Left ventricle myocardium inferior (tissue), 1 donor: ENCODE measurements at regions not wholly inside any gene's neighbourhood (a gene's known extent, or its start where the extent isn't known, plus 50 kb on each side); places are given as distances from the start of the nearest gene placed in this dataset.

Source experiments
- DNase-seq: peaks from one replicate; pipeline ENCODE4 v3.0.0-alpha.2; 2020
- H3K27ac ChIP-seq: fragments of 200-600 bp; replicated peaks from 2 replicates; pipeline ENCODE4 v1.8.0; 2021
- H3K27me3 ChIP-seq: fragments of 200-600 bp; 2 replicates; pipeline ENCODE4 v1.8.0; 2021; ENCODE audit warnings: low read depth
- H3K36me3 ChIP-seq: fragments of 200-600 bp; 2 replicates; pipeline ENCODE4 v1.8.0; 2021
- H3K4me1 ChIP-seq: fragments of 200-600 bp; 2 replicates; pipeline ENCODE4 v1.8.0; 2021
- H3K4me3 ChIP-seq: fragments of 200-600 bp; 2 replicates; pipeline ENCODE4 v1.8.0; 2021; ENCODE audit warnings: mild to moderate bottlenecking, moderate library complexity
- H3K9me3 ChIP-seq: fragments of 200-600 bp; replicated peaks from 2 replicates; pipeline ENCODE4 v1.8.0; 2021
- CTCF ChIP-seq: fragments of 200-600 bp; IDR thresholded peaks from 2 replicates; pipeline ENCODE4 v1.8.0; 2021; ENCODE audit warnings: antibody characterized with exemption, mild to moderate bottlenecking, borderline replicate concordance
- intact Hi-C: fragments of 100-400 bp; cut with micrococcal nuclease; formaldehyde crosslinking; loops from one replicate; pipeline ENCODE4 v1.11.0; 2022
- donor health status: DM: no; HTN: yes; CAD: no; lungs with severe emphysema.

DNA sequence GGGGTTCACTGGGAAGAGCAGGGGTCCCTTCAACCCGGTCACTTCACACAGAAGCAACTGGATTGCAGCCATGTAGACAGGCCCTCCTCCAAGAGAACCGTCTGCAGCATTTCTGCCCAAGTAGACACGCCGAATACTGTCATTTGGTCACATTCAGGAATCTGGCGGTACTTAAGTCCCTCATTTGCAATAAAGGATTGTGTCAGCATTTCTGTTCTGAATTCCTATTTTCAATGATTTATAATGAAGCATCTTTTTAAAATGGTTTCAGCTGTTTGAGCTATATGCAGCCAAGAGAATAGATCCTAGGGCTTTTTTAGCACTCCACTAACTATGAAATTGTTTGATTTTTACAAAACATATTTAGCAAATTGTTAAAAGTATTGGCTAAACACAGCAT lies 143.5 kb upstream of the SOX1 start:
- H3K4me3 ChIP-seq, result no peak overlapping the region
- H3K9me3 ChIP-seq, result no peaks in the 10 kb centered on the region
- intact Hi-C loops, result no loop called here

DNA sequence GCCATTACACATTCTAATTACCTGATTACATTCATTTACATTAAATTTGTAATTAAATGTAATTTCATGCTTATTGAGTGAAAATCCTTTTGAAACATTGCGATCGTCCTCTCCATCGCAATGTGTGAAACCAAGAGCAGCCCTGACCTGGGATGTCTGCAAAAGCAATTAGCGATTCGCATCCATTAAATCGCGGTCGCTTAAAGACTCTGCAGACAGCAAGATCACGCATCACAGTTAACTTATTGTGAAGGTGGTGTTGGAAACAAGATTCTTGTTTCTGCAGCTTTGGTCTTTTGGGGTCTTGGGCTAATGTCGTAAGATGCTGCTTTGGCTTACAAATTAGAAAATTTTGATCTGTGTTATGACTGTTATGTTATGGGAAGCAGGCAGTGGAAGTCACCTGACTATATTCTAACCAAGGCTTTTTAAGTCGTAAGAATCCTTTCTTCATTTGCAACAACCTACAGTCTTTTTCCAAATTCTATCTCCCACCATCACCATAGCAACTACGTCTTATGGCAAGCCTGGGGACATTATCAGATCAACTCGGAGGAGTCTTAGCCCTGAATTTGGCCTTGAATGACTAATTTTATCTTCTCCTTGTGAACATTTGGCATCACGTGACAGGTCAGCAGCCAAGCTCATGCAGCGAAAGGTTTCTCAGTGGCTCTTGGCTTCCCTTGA lies 142.8 kb upstream of the SOX1 start:
- H3K4me3 ChIP-seq, result no peak overlapping the region
- intact Hi-C loops, result no loop called here
- H3K27me3 ChIP-seq, result peaks cover 96% of the 10 kb centered on the region
- H3K4me1 ChIP-seq, result no peaks in the 10 kb centered on the region
- H3K36me3 ChIP-seq, result no peaks in the 10 kb centered on the region
- DNase-seq, result no peak
- H3K27ac ChIP-seq, result no peak overlapping the region
- H3K9me3 ChIP-seq, result no peaks in the 10 kb centered on the region
- TF ChIP-seq CTCF, result no peak

More for the DNA sequence above, 143.5 kb upstream of the SOX1 start:
- no peak for TF ChIP-seq CTCF
- H3K27ac ChIP-seq, result no peak overlapping the region
- no peaks in the 10 kb centered on the region for H3K36me3 ChIP-seq
- H3K27me3 ChIP-seq, result peaks cover 98% of the 10 kb centered on the region
- no peak for DNase-seq
- H3K4me1 ChIP-seq, result no peaks in the 10 kb centered on the region

DNA sequence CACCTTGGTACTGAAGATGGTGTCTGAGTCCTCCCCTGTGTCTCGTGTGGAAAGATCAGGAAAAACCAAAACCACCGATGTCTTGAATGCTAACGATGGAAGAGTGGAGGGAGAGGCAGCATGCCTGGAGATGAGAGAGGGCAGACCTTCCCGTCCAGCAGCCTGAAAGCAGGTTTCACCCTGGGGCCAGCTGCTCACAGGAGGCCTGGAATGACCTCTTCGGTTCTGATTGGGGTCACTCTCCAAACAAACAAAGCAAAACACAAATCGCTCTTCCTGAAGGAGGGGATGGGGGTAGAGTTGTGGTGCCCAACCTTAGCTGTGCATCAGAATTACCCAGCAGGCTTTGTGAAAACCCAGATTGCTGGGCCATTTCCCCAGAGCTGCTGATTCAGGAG lies 142.3 kb upstream of the SOX1 start:
- no peak for DNase-seq
- no peak for TF ChIP-seq CTCF
- H3K36me3 ChIP-seq, result no peaks in the 10 kb centered on the region
- no peaks in the 10 kb centered on the region for H3K9me3 ChIP-seq
- no peak overlapping the region for H3K27ac ChIP-seq
- H3K4me1 ChIP-seq, result no peaks in the 10 kb centered on the region
- no peak overlapping the region for H3K4me3 ChIP-seq
- intact Hi-C loops, result no loop called here
- peaks cover 95% of the 10 kb centered on the region for H3K27me3 ChIP-seq

DNA sequence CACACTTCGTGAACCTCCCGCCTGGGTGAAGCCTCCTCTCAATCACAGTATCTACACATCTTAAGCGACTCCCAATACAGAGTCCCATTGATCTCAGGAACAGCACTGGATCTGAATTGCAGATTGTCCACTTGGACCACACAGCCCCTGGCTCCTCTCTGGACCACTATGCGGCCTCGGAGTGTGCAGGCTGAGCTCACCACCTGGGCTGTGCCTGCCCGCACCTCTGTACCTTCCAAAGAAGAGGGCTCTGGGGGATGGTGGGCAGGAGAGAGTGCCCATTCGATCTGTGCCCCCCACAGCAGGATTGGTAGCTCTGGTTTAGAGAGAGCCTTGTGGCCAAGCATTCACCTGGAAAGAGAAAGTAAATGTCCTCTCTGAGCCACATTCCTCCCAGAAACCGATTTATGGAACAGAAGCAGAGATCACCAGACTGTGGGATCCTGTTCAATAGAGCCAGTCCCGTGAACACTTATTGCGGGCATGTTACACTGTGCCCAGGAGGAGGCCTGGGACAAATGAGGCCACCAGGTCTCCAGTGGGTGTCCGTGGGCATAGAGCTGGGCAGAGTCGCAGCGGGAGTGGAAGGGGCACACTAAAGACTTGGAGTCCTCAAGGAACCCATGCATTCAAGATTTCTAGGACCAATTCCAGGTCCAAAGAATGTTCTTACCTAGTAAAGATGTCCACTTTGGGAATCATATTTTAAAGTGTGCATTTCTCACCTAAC lies 141.6 kb upstream of the SOX1 start:
- intact Hi-C loops, result no loop called here

More for the DNA sequence above, 141.6 kb upstream of the SOX1 start:
- no peak for TF ChIP-seq CTCF
- Histone ChIP-seq H3K9me3 (no peaks in the 10 kb centered on the region), H3K36me3 (no peaks in the 10 kb centered on the region), H3K4me1 (no peaks in the 10 kb centered on the region), H3K27me3 (peaks cover 95% of the 10 kb centered on the region), H3K27ac (no peak overlapping the region), H3K4me3 (no peak overlapping the region)
- no peak for DNase-seq
